ENCODE measurements at regions not wholly inside any gene's neighbourhood (a gene's known extent, or its start where the extent isn't known, plus 50 kb on each side); places are given as distances from the start of the nearest gene placed in this dataset.
"Not testable (repeated sequence)": the region's sequence is repeated elsewhere in the genome, so short reads cannot be mapped to it uniquely, and the experiment has no call there.

DNA sequence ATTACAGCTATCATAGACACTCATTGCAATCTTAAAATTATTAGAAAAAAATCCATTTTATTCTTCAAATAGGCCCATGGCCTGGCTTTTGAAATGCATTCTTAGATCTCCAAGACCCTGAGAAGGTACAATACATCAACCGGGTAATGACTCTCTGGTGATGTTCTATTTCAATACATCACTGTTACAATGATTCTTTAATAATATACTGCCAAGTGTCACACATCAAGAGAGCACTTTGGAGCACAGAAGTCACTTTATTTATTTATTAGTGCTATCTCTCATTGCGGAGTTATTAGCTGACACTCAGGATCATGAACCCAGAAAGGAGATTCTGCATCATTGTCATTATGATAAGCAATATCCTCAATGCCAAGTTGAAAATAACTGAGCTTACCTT is 748.5 kb upstream of the MBL2 start:
- DNase-seq: no peak

- DNase-seq: no peak
Measured at GRCh38 chr10:53508197-53508596, 735.6 kb upstream of the MBL2 start.

GRCh38 chr10:53504492-53504891 is 731.9 kb upstream of the MBL2 start:
- not testable (repeated sequence) for DNase-seq

GRCh38 chr10:53491774-53492173 is 719.2 kb upstream of the MBL2 start:
- DNase-seq: no peak

GRCh38 chr10:53490553-53490952 is 718.0 kb upstream of the MBL2 start:
- DNase-seq: no peak

DNA sequence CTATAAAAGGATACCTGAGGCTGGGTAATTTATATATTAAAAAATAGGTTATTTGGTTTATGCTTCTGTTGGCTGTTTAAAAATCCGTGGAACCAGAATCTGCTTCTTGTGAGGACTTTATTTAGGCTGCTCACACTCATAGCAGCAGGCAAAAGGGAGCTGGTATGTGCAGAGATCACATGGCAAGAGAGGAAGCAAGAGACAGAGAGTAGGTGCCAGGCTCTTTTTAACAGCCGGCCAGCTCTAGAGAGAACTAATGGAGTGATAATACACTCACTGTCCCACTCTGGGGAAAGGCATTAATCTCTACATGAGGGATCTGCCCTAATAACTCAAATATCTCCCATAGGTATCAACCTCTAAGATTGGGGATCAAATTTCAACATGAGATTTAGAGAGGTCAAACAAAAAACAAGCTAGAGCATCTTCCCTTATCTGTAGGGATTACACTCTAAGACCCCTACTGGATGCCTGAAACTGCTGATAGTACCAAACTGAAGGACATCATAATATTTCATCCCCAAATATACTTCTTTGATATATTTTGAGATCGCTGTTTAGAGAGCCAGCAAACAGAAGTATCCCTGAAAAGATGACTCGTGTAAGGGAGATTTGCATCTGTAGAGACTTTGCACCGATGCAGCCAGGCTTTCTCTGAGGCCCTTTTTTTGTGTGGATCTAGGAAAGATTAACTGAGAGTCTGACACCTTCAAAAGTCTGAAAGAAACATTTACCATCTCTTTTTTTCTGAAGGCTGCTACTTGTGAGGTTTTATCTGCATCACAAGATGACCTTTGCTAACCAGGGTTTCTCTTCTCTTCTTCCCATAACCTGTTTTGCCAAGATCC is 717.0 kb upstream of the MBL2 start:
- no peak for DNase-seq

GRCh38 chr10:53487019-53487983 is 714.7 kb upstream of the MBL2 start:
- DNase-seq: no peak

DNA sequence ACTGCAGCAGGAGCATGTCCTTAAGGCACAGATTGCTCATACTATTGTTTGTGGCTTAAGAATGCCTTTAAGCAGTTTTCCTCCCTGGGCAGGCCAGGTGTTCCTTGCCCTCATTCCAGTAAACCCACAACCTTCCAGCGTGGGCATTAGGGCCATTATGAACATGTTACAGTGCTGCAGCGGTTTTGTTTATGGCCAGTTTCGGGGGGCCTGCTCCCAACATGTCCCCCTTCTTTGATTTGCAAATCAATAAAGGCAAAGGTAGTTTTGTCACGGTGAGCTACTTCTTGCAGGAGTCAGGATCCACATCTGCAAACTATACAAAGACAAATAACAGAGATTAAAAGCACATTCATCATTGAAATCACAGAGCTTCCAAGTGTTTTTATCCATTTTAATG is 712.8 kb upstream of the MBL2 start:
- not testable (repeated sequence) for DNase-seq

DNA sequence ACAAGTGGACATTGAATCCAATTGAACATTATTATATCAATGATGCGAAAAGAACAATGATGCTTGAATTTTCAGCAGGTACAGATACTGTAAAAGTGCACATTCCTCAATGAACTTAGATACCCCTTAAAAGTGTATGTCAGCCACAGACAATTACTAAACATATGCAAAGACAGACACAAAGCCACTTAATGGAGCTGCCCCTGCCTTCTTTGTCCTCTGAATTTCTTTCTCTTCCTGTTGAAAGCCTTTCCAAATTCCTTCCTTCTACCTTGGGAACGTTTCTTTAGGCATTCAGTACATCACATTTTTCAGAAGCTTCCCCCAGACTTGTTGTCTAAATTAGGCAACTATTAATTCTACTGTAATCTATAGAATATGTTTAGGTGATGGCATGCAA is 706.8 kb upstream of the MBL2 start:
- no peak for DNase-seq

GRCh38 chr10:53477313-53477675 is 704.7 kb upstream of the MBL2 start:
- DNase-seq: no peak

DNA sequence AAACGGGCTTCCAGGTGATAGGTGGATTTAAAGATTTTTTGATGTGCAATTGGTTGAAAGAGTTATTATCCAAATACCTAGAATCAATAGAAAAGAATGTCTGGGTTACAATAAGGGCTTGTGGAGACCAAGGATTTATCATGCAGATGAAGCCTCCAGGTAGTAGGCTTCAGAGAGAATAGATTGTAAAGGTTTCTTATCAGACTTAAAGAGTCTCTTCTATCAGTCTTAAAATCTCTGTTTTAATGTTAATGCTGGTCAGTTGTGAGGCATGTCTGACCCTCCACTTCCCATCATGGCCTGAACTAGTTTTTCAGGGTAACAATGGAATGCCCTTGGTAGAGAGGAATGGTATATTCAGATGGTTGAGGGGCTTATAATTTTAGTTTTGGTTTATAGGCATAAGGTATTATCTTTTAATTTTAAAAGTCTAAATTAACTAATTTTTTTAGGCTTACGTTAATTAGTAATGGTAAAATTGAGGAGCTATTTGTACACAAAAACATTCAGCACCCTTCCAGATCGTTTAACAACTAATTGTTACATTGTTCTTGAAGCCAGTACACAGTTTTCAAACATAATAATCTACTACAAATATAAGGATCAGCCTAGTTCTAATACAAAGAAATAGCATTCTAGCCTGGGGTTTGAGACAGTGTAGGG is 704.2 kb upstream of the MBL2 start:
- DNase-seq: no peak

GRCh38 chr10:53469383-53469782 is 696.8 kb upstream of the MBL2 start:
- no peak for DNase-seq

- no peak for DNase-seq
Measured at GRCh38 chr10:53463539-53463938, 691.0 kb upstream of the MBL2 start.

DNA sequence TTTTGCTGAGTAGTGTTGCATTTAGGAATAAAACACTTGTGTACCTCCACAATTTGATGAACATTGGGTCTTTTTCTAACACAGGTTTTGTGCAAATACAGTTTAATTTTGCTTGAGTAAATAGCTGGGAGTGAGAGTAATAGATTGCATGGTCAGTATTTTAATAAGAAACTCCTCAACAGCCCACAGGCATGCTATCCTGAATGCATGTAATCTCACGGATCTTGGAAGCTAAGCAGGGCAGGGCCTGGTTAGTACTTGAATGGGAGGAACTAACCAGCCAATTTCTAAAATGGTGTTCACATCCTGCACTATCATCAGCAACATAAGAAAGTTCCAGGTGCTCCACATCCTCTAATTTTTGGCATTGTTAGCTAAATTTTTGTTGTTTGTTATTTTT is 685.4 kb upstream of the MBL2 start:
- no peak for DNase-seq

DNA sequence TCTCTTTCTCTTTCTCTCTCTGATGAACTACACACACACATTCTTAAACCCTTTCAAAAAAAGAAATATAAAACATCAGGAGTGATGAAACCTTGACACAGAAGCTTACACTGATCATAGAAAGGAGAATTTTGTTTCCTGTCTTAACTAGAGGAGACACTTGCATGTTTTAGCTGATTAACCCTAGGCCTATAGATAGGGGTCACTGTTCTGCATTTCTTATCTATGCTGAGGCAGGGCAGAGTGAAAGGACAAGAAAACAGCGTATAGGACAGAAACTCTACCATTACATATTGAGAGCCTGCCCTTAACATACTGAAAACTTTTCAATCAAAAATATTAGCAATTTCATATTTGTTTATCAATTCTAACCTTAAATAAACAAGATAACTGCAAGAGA is 680.6 kb upstream of the MBL2 start:
- no peak for DNase-seq

GRCh38 chr10:53447576-53447975 is 675.0 kb upstream of the MBL2 start:
- DNase-seq: no peak

GRCh38 chr10:53441843-53442242 is 669.3 kb upstream of the MBL2 start:
- no peak for DNase-seq

DNA sequence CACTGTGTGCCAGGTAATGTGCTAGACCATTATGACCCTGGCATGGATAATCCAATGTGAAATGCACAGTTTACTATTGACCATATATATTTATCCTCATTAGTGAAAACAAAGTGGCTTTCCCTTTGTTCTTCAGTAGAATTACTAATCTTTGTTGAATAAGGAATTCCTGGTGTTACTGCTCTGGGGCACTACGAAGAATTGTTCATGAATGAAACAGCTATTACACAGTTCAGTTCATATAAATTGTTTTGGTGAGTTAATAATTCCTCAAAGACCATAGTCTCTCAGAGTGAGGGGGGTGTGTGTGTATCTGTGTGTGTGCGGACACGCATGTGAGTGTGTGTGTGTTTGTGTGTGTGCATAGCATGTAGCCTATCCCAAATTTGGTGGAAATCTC is 668.0 kb upstream of the MBL2 start:
- DNase-seq: no peak

- not testable (repeated sequence) for DNase-seq
Measured at GRCh38 chr10:53439075-53439474, 666.5 kb upstream of the MBL2 start.

- no peak for DNase-seq
Measured at GRCh38 chr10:53434413-53434812, 661.8 kb upstream of the MBL2 start.

DNA sequence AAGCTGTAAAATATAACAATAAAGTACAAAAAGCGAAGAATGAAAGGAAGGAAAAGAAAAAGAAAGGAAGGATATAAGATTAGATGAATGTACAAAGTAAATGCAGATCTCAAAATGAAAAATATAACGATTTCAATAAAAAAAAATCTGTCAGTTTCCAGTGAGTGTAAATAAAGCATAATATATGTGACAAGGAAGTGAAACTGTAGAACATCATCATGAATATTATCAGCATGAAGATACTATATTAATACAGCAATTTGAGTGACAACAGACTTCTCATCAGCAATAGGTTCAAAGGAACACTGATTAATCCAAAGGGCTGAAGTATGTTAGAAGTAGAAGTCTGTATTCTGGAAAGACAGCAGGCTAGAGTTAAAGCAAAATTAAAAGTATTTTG is 659.5 kb upstream of the MBL2 start:
- DNase-seq: no peak

GRCh38 chr10:53430974-53431373 is 658.4 kb upstream of the MBL2 start:
- no peak for DNase-seq

- DNase-seq: no peak
Measured at GRCh38 chr10:53430127-53430891, 657.7 kb upstream of the MBL2 start.

Data from stimulated activated CD4-positive, alpha-beta T cell treated with anti-CD3 and anti-CD28 coated beads, Interleukin-2, amount 100 ng/mL, for 48 hours (primary cell).